Glomerular endothelial cell (primary cell): ENCODE measurements at regions not wholly inside any gene's neighbourhood (a gene's known extent, or its start where the extent isn't known, plus 50 kb on each side); places are given as distances from the start of the nearest gene placed in this dataset.
"Not testable (repeated sequence)": the region's sequence is repeated elsewhere in the genome, so short reads cannot be mapped to it uniquely, and the experiment has no call there.

Source experiments
- DNase-seq: peaks from one replicate; pipeline ENCODE4 v3.0.0-alpha.2; 2011; ENCODE audit warnings: low read depth, low spot score; ENCODE audit errors: extremely low read depth

DNA sequence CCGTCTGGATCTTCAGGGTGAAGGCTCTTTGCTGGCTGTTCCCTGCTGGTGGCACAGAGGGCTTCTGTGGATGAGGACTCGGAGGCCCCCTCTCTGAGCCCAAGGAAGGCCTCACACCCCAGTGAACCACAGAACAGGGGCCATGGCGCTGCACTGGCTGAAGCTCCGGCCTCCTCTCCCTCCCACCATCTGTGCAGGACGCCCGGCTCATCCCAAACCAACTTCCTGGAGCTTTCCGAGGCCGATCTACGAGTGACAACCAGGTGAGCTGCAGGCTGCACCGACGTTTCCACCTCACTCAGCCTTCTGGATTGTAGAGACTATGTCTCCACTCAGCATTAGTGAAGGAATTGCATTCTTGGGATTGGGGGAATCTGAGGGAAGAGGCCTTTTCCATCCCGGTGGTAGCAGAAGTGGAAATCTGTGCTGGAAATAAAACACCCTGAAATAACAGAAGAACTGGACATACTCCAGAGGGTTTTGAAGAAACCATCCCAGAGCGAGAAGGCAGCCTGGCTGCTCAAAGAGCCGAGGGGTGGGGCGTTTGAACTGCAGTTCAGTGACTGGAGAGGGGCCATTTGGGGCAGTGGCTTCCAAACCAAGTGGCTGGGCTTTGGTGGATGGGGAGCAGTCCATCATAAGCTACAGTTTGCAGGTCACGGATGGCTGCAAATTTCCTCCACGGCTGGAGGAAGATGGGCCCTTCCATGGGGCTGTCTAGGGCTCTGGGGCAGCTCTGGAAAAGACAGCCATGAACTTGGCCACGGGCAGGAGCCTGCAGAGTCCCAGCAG is 120.7 kb upstream of the ZNF469 start:
- not testable (repeated sequence) for DNase-seq

DNA sequence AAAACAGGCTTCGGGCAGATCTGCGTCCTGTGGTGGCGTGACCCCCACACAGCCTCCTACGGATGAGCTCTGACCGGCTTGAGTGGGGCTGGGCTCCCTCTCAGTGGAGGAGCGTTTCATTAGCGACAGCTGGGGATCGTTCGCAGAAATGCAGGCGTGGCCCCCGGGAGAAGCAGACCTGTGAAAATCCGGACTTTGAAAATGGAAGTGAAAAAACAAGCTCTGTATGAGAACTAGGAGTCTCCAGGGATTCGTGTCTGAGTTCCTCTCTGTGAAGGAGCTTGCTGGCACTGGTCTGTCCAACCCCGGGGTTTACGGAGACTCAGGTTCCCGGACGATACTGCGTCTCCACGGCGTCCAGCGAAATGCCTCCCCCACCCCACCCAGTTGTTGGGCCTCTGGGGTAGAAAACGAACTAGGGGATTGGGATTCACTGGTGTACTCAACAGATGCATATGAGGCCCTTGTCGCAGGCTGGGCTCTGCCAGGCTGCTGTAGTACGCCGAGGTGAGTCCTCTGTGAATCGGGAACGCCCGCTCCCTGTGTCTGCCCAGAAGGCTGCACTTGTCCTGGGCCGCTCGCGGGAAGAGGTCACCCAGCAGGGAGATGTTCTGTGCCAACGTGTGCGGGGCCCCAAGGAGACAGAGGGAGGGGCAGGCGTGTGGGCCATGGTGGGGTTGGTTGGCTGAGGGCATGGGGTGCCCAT is 119.7 kb upstream of the ZNF469 start:
- DNase-seq: not testable (repeated sequence)

DNA sequence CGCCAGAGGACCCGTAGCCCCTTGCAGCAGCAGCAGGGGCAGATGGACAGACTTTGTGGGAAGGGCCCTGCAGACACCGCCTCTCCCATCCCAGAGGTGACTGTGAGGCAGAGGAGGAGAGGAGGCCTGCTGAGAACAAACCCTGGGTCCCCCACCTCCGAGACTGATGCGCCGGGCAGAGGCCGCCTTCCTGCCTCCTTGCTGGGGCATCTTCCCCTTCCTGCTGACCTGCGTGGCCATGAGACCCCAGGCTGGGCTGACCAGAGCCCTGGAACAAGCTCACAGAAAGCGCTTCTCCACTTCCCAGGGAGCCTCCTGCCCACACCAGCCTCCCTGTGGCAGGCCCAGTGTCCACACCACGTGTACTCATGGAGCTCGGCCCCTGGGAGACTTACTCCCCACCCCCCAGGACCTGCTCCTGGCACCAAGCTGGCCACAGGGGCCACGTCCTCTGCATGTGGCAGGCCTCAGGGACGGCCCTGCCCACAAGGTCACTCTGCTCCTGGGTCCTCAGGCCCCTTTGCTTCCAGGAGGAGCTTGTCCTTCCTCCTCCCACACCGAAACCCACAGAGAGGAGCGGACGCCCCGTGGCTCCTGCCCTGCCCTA is 119.0 kb upstream of the ZNF469 start:
- not testable (repeated sequence) for DNase-seq

DNA sequence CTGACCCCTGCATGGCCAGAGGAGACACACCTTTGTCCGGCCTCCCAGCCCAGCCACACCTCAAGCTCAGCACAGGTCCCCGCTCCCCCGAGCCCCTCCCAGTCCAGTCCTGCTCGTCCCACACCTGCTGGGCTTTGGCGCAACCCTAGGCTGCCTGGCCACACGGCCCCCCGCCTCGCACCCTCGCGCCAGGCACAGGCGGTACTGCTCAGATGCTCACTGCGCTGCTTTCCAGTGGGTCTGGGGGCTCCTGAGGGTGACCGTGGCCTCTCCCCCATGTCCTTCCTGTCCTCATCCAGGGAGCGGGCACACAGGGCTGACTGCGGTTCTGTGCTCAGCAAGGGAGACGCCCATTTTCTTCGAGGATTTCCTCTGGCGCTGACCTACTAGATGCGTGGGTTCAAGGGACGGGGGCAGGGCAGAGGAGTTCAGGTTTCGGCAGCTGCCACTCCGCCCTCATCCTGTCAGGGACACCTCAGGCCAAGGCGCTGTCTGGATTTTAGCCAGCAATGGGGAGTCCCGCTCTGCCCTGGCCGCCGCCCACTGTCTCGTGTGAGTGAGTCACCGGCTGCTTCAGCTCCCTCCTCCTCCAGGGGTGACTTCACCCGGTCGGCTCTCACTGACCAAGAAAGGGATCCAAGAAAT is 118.0 kb upstream of the ZNF469 start:
- DNase-seq: no peak

DNA sequence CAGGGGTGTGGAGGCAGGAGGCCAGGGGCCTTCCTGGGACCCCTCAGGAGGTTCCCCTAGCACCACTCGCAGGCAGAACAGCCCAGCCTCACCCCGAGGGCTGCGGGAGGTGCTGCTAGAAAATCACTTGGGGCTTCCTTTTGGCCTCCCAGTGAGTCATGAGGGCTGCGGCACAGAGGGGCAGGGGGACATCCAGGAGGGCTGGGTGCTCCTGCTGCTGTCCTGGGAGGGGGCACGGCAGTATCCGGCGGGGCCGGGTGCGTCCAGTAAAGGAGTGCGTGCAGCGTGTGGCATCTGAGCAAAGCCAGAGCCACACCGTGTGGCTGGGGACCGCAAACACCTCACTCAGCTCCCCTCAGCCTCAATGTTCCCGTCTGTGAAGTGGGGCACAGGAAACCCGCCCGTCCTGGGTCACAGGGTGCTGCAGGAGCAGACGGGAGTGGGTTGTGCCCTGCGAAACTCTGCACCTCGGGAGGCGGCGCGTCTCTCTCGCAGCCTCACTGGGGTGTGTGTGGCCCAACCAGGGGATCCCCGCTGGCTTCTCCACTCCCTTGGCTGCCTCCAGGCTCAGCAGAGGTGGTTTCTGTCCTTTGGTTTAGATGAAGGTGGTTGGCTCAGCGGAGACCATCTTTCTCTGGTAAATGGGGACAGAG is 117.3 kb upstream of the ZNF469 start:
- DNase-seq: not testable (repeated sequence)

- not testable (repeated sequence) for DNase-seq
Observed at GRCh38 chr16:88266036-88266435, 116.7 kb upstream of the ZNF469 start.

GRCh38 chr16:88266935-88267551 is 115.7 kb upstream of the ZNF469 start:
- not testable (repeated sequence) for DNase-seq

DNA sequence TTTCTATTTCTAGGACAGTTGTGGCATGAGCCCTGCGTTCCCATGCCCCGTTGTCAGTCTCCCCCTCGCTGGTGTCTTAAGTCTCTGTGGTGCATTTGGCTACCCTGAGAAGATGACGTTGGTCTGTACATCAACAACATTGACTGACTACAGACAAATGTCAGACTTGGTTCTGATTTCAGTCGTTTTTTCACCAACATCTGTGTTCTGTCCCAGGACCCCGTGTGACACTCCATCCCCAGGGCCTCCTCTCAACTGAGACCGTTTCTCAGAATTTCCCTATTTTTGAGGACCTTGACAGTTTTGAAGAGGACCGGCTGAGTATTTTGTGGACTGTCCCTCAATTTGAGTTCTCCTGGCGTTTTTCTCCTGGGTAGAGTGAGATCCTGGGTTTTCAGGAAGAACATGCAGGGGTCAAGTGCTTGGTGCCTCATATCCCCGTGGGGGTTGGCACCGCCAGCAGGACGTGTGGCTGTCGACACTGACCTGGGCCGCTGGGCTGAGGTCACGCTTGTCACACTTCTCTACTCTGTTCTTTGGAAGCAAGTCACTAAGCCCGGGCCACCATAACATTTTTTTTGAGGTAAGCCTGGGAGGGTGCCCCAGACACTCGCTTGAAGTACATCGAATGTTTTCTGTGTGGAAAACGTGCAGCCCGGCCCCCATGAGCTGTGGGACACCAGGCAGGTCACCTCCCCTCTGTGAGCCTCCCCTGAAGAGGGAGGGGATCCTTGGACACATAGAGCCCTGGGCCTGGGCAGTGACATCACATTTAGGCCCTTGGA is 114.4 kb upstream of the ZNF469 start:
- DNase-seq: not testable (repeated sequence)

DNA sequence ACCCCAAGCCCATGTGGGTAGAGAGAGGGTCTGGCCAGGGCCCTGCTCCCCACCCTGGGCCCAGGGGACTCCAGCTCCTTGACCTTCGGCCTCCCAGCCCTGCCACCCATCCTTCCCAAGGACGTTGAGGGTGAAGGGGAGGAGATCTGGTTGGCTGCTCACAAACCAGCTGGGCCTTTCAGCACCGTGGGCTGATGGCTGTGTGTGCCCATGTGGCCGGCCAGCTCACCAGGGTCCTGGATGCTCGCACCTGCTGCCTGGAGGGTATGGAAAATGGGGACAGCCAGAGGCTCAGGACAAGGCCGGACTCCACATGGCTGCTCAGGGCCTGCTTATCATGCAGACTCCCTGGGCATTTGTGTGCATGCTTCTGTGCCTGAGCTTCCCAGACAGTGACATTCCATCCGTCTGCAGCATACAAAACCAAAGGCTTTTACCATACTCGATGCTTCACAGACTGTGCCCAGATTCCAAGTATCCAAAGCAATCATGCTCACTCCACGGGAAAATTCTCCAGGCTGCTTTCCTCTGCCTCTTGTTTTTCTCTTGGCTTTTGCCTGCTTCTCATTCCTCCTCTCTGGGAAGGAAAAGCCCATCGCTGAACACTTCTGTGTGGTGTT is 112.5 kb upstream of the ZNF469 start:
- not testable (repeated sequence) for DNase-seq

- not testable (repeated sequence) for DNase-seq
Observed at GRCh38 chr16:88271296-88271695, 111.5 kb upstream of the ZNF469 start.

DNA sequence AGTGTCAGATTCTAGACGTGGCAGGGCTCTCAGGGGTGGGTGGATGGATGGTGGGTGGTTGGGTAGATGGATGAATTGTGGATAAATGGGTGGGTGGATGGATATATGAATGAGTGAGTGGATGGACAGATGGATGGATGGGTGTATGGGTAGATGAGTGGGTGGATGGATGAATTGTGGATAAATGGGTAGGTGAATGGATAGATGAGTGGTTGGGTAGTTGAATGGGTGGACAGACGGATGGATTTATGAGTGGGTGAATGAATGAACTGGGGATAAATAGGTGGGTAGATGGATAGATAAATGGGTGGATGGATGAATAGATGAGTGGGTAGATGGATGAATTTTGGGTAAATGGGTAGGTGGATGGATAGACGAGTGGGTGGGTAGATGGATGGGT is 111.0 kb upstream of the ZNF469 start:
- not testable (repeated sequence) for DNase-seq

GRCh38 chr16:88272437-88272836 is 110.3 kb upstream of the ZNF469 start:
- DNase-seq: not testable (repeated sequence)

DNA sequence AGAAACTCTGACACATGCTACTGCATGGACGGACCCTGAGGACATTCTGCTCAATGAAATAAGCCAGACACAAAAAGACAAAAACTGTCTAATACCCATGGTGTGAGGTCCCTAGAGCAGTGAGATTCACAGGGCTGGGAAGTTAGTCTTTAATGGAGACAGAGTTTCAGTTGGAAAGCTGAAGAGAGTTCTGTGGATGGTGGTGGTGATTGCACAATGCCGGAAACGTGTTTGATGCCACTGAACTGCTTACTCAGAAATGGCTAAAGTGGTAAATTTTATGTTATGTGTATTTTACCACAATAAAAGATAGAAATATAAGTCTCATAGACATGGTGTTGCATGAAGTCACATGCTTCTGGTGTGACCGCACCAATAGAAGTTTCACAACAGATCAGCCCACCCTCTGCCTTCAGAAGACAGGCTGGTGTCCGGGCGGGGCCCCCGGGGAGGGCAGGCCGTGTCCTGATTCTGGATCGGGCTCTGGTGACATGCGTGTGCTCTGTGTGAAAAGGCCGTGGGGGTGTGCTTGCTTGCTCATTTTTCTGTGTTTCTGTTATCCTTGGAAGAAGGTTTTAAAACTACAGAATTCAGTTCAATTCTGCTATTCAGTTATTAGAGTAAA is 108.5 kb upstream of the ZNF469 start:
- not testable (repeated sequence) for DNase-seq

DNA sequence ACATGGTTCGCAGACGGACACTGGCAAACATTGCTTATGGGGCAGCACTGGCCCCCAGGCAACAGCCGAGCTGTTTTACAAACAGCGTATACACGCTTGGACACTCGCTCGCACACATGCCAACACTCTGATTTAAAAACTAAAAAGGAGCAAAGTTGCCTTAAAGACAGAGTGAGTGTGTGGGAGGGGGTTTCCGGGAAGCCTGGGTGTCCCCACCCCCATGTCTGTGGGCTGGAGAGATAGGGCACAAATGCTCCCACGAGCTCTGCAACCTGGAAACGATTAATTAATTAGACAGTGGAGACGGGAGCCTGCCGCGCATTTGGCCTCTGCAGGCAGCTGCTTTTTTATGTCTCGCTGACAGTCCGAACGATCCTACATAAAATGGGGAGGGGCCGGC is 107.9 kb upstream of the ZNF469 start:
- DNase-seq: no peak

DNA sequence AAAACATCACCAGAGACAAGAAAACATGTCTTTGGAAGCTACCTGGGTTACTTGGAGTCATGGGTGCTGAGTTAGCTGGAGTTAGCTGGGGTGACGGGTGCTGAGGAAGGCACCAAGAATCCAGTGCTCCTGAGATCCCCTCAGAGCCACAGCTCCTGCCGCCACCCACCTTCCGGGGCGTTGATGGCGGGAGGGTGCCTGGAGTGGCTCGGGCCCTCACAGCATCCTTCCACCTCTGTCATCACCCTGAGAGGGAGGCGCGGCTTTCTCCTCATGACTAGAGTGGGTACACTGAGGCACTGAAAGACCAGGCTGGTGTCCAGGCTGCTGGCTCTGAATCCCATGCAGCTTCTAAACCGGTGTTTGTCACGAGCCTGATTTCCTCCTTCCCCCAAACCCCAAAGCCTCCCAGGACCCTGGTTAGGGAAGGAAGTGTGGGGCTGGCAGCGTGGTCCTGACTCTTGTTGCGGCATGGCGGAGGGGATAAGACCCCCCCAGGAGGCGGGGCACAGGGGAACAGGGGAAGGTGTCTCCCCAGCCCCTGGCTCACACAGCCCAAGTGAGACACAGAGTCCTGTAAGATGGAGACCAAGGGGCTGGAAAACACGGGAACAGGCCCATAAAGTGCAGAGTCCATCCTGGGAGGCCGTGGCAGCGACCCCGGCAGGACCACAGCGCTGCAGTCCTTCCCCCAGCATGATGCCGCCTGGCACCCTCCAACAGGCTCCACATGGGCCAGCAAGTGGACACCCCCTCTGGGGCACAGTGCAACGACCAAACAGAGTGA is 107.2 kb upstream of the ZNF469 start:
- not testable (repeated sequence) for DNase-seq

DNA sequence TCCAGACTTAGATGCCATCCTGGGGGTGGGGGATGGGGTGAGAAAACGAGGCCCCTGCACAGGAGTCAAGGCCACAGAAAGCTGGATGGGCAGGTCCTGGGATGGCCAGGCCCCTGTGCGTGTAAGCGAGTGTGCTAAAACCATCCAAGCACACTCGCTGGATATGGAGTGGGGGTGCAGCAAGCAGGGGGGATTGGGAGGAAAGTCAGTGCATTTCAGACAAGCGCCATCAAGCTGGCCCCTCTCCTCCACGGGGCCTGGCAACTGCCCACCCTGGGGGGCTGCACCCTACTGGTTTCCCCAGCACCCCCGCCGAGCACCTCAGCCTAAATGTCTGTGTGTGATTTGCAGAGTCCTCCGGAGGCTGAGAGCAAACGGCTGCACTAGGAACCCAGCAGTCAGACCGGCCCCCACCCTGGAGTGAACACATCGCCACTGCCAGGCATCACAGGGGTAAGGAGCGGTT is 106.6 kb upstream of the ZNF469 start:
- not testable (repeated sequence) for DNase-seq

DNA sequence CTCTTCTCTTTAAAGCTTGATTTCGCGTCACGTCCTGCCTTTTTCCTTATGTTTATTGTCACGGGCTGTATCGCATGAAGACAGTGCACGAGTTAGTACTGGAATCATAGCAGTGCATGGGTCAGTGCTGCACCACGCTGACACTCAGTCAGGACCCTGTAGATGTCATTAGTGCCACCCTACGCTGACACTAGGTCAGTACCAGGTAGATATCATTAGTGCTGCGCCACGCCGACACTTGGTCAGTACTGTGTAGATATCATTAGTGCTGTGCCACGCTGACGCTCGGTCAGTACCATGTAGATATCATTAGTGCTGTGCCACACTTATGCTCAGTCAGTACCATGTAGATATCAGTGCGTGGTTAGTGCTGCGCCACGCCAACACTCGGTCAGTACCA is 106.2 kb upstream of the ZNF469 start:
- no peak for DNase-seq

DNA sequence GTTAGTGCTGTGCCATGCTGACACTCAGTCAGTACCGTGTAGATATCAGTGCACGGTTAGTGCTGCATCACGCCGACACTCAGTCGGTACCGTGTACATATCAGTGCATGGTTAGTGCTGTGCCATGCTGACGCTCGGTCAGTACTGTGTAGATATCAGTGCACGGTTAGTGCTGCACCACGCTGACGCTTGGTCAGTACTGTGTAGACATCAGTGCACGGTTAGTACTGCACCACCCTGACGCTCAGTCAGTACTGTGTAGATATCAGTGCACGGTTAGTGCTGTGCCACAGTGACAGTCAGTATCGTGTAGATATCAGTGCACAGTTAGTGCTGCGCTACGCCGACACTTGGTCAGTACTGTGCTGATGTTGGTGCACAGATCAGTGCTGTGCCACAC is 102.8 kb upstream of the ZNF469 start:
- DNase-seq: no peak
